NCI-H82 treated with DMSO at 0.1 percent for 48 hours (cell line): ENCODE measurements at regions not wholly inside any gene's neighbourhood (a gene's known extent, or its start where the extent isn't known, plus 50 kb on each side); places are given as distances from the start of the nearest gene placed in this dataset.
A peak's percentile ranks its signal among the peaks of the same experiment; 100 is the strongest.
"Not testable (repeated sequence)": the region's sequence is repeated elsewhere in the genome, so short reads cannot be mapped to it uniquely, and the experiment has no call there.

Experiments used
- DNase-seq: peaks from one replicate; lab custom pipeline; 2025; ENCODE audit not compliant: unreplicated experiment; lab: John Stamatoyannopoulos, UW

GRCh38 chr1:38672692-38673091 lies 186.9 kb downstream of the RRAGC start:
- no peak for DNase-seq

- no peak for DNase-seq
Measured at GRCh38 chr1:38671221-38671620, 188.4 kb downstream of the RRAGC start.

GRCh38 chr1:38670544-38671122 lies 188.9 kb downstream of the RRAGC start:
- no peak for DNase-seq

GRCh38 chr1:38667626-38668025 lies 191.9 kb downstream of the RRAGC start:
- DNase-seq, result no peak

GRCh38 chr1:38662126-38662525 lies 197.4 kb downstream of the RRAGC start:
- no peak for DNase-seq

- DNase-seq, result no peak
Measured at GRCh38 chr1:38658883-38659282, 200.7 kb downstream of the RRAGC start.

GRCh38 chr1:38657873-38658272 lies 201.7 kb downstream of the RRAGC start:
- no peak for DNase-seq

- no peak for DNase-seq
Measured at GRCh38 chr1:38657207-38657840, 202.2 kb downstream of the RRAGC start.

GRCh38 chr1:38656726-38657125 lies 202.8 kb downstream of the RRAGC start:
- peak; percentile 84 for DNase-seq

- DNase-seq, result no peak
Measured at GRCh38 chr1:38652217-38652616, 207.4 kb downstream of the RRAGC start.

- no peak for DNase-seq
Measured at GRCh38 chr1:38651669-38652068, 207.9 kb downstream of the RRAGC start.

- DNase-seq, result no peak
Measured at GRCh38 chr1:38648417-38648816, 211.2 kb downstream of the RRAGC start.

- DNase-seq, result not testable (repeated sequence)
Measured at GRCh38 chr1:38647341-38647740, 212.2 kb downstream of the RRAGC start.

GRCh38 chr1:38644092-38644491 lies 215.5 kb downstream of the RRAGC start:
- DNase-seq, result no peak

- no peak for DNase-seq
Measured at GRCh38 chr1:38641661-38642060, 217.9 kb downstream of the RRAGC start.

- DNase-seq, result no peak
Measured at GRCh38 chr1:38640371-38640770, 219.2 kb downstream of the RRAGC start.

GRCh38 chr1:38628241-38628640 lies 231.3 kb downstream of the RRAGC start:
- DNase-seq, result no peak

GRCh38 chr1:38625939-38626338 lies 233.6 kb downstream of the RRAGC start:
- no peak for DNase-seq

GRCh38 chr1:38624336-38625039 lies 235.1 kb downstream of the RRAGC start:
- no peak for DNase-seq

GRCh38 chr1:38623529-38623928 lies 236.0 kb downstream of the RRAGC start:
- DNase-seq, result no peak

- no peak for DNase-seq
Measured at GRCh38 chr1:38622197-38622596, 237.4 kb downstream of the RRAGC start.

- DNase-seq, result peak; percentile 64
Measured at GRCh38 chr1:38616846-38617245, 242.7 kb downstream of the RRAGC start.
